Ecto neural progenitor cell (in vitro differentiated cells): ENCODE measurements at regions not wholly inside any gene's neighbourhood (a gene's known extent, or its start where the extent isn't known, plus 50 kb on each side); places are given as distances from the start of the nearest gene placed in this dataset.
A peak's percentile ranks its signal among the peaks of the same experiment; 100 is the strongest.
"Not testable (repeated sequence)": the region's sequence is repeated elsewhere in the genome, so short reads cannot be mapped to it uniquely, and the experiment has no call there.

Experiments used
- DNase-seq: peaks from one replicate; pipeline ENCODE4 v3.0.0-alpha.2; 2018; ENCODE audit warnings: low spot score

DNA sequence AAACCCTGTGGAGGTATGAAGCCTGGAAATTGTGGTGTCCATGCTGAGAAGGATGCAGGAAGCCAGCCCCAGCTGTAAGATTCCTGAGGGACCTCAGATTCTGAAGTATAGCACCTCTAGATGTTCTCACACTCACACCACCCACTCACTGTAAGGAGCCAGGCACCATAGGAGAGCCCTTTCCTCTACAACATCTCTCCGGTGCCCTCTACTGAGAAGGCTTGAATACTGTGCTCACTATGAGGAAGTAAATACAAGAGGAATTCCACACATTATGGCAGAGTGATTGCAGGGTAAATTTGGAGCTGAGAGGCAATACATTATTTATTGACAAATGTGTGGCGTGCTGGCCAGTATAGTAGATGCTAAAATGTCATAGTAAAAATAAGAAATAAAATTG, 2414.0 kb upstream of the PCDH20 start:
- DNase-seq, result not testable (repeated sequence)

DNA sequence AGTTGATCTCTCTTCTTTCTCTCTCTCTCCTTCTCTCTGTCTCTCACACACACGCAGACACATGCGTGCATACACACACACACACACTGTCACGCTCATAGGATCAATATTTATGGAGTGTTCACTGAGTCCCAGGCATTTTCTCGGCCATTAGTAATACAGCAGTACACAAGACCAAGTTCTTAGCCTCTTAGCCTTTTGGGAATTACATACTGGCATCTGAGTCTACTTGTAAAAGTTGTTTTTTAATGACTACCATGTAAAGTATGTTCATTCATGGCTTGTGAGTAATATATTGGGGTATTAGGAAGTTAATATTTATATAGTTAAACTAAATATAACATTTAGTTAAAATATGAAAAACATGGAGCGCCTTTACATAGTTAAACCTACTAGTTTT, 2406.1 kb upstream of the PCDH20 start:
- not testable (repeated sequence) for DNase-seq

DNA sequence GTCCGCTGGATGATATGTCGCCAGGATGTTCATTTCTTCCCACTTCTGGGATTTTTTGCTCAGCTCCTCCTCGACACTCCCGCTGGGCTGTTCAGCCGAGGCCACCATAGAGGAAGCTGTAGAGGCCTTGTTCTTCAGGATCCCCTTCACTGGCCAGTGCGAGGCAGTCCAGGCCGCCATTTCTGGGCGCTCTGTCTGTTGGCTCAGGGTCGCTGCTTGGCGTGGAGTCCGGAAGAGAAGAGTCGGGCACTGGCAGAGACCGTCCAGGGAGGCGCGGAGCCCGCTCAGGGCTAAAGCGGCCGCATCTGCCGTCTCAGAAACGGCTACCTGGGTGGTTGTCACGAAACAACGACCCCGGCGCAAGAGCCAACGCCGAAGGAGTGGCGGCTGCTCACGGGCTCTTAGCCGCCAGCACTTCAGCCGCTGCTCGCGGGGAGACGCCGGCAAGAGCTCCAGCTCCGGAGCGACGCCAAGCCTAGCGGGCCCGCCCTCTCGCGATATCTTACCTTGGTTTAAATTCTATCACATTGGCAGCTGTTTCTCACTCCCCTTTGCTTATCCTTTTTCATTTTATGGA, 2395.9 kb upstream of the PCDH20 start:
- not testable (repeated sequence) for DNase-seq

DNA sequence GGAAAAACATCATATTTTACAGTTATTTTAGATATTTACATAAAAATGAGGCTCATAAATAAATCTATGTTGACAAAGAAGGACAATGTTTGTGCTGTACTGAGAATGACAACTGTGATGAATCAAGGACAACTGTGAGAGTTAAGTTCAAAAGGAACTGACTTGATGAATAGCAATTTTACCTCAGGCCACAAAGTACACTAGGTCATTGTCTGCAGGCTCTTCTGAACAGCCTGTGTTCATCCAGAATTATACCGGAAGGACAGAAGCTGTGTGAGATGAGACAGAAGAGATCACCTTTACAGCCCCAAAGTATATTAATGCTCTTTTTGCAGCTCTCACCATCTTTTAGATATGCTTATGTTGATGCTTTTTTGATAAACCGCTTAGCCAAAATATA, 2375.5 kb upstream of the PCDH20 start:
- DNase-seq, result not testable (repeated sequence)

DNA sequence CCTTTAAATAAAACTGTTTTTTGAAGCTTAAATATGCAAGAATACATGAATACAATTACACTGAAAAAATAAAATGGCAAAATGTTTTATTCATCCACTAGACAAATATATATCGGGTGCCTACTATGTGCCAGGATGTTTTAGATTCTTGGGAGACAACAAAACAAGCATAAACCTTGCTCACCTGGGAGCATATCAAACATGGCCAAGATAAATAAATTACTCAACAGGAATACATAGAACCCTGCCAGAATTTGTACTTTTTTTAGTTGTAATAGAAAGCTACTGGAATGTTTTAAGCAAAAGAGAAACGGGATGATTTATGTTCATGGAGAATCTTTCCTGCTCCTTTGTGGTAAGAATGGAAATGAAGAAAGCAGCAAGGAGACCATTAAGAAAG, 2358.5 kb upstream of the PCDH20 start:
- no peak for DNase-seq

DNA sequence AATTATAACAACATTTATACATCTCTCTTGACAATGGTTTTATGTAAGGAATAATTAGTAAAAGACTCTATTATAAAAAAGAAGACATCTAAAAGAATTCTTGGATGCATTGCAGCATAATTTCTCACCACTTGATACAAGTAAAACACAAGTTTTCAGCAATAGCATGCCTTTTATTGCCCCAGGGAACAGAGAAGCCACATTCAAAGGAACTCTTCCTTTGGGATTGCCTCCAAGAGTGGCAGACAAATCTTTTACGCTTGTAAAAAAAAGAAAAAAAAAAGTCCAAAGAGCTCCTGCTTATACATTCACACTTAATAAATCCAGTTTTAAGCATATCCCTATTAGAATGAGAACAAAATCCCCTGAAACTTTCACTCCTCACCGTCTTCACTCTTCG, 2357.8 kb upstream of the PCDH20 start:
- DNase-seq, result no peak

DNA sequence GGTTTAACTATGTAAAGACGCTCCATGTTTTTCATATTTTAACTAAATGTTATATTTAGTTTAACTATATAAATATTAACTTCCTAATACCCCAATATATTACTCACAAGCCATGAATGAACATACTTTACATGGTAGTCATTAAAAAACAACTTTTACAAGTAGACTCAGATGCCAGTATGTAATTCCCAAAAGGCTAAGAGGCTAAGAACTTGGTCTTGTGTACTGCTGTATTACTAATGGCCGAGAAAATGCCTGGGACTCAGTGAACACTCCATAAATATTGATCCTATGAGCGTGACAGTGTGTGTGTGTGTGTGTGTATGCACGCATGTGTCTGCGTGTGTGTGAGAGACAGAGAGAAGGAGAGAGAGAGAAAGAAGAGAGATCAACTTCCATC, 2342.0 kb upstream of the PCDH20 start:
- not testable (repeated sequence) for DNase-seq

DNA sequence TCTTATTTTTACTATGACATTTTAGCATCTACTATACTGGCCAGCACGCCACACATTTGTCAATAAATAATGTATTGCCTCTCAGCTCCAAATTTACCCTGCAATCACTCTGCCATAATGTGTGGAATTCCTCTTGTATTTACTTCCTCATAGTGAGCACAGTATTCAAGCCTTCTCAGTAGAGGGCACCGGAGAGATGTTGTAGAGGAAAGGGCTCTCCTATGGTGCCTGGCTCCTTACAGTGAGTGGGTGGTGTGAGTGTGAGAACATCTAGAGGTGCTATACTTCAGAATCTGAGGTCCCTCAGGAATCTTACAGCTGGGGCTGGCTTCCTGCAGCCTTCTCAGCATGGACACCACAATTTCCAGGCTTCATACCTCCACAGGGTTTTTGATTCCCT, 2334.2 kb upstream of the PCDH20 start:
- DNase-seq, result not testable (repeated sequence)

DNA sequence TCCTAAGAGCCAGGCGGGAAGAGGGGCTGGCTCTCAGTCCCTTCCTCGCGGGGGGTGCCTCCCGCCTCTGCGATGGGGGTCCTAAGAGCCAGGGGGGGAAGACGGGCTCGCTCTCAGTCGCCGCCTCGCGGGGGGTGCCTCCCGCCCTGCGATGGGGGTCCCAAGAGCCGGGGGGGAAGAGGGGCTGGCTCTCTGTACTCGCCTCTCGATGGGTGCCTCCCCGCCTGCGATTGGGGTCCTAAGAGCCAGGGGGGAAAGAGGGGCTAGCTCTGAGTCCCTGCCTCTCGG, 2326.1 kb upstream of the PCDH20 start:
- not testable (repeated sequence) for DNase-seq

DNA sequence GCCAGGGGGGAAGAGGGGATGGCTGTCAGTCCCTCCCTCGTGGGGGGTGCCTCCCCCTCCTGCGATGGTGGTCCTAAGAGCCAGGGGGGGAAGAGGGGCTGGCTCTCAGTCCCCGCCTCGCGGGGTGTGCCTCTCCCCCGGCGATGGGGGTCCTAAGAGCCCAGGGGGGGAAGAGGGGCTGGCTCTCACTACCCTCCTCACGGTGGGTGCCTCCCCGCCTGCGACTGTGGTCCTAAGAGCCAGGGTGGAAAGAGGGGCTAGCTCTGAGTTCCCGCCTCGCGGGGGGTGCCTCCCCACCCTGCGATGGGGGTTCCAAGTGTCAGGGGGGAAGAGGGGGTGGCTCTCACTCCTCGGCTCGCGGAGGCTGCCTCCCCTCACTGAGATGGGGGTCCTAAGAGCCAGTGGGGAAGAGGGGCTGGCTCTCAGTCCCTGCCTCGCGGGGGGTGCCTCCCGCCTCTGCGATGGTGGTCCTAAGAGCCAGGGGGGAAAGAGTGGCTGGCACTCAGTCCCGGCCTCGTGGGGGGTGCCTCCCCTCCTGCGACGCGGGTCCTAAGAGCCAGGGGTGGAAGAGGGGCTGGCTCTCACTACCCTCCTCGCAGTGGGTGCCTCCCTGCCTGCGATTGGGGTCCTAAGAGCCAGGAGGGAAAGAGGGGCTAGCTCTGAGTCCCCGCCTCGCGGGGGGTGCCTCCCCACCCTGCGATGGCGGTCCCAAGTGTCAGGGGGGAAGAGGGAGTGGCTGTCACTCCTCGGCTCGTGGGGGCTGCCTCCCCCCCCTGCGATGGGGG, 2325.6 kb upstream of the PCDH20 start:
- no peak for DNase-seq

DNA sequence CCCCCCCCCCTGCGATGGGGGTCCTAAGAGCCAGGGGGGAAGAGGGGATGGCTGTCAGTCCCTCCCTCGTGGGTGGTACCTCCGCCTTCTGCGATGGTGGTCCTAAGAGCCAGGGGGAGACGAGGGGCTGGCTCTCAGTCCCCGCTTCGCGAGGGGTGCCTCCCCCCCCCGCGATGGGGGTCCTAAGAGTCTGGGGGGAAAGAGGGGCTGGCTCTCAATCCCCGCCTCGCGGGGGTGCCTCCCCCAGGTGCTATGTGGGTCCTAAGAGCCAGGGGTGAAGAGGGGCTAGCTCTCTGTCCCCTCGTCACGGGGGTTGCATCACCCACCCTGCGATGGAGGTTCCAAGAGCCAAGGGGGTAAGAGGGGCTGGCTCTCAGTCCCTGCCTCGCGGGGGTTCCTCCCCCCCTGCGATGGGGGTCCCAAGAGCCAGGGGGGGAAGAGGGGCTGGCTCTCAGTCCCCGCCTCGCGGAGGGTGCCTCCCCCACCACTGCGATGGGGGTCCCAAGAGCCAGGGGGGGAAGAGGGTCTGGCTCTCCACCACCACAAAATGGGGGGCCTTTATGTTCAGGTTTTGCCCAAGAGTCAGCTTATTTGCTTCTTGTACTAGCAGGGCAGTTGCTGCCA, 2323.6 kb upstream of the PCDH20 start:
- DNase-seq, result not testable (repeated sequence)

DNA sequence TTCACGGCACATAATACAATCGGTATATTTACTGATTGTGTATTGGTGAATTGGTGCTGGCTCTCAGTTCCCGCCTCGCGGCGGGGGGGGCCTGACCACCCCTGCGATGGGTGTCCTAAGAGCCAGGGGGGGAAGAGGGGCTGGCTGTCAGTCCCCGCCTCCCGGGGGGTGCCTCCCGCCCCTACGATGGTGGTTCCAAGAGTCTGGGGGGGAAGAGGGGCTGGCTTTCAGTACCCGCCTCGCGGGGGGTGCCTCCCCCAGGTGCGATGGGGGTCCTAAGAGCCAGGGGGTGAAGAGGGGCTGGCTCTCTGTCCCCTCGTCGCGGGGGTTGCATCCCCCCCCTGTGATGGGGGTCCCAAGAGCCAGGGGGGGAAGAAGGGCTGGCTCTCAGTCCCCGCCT, 2321.8 kb upstream of the PCDH20 start:
- no peak for DNase-seq

DNA sequence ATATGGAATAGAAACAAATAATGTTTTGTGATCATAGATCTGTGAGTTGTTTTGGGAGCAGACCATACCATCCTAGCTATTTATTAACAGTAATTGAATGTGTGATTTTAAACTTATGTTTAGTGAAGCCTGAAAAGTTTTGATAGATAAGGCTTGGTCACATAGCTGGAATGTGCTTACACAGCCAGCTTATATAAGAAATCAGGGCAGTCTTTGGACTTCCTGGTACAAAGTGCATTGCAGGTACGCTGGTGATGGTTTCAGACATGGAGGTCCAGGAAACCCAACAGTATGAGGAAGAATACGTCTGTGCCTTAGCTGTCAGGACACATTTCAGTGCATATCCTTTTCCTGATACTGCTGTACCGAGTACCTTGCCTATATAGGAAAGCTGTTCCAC, 2316.2 kb upstream of the PCDH20 start:
- no peak for DNase-seq

DNA sequence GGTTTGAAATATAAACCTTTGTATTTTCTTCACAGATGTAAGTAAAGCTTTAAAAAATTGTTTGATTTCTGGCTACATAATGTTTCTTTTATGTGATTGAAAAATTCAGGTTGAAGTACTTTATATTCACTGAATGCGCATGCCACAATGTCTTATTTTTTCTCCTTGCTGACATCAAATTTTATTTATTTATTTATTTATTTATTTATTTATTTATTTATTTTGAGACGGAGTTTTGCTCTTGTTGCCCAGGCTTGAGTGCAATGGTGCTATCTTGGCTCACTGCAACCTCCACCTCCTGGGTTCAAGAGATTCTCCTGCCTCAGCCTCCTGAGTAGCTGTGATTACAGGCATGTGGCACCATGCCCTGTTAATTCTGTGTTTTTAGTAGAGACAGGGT, 2296.5 kb upstream of the PCDH20 start:
- not testable (repeated sequence) for DNase-seq

DNA sequence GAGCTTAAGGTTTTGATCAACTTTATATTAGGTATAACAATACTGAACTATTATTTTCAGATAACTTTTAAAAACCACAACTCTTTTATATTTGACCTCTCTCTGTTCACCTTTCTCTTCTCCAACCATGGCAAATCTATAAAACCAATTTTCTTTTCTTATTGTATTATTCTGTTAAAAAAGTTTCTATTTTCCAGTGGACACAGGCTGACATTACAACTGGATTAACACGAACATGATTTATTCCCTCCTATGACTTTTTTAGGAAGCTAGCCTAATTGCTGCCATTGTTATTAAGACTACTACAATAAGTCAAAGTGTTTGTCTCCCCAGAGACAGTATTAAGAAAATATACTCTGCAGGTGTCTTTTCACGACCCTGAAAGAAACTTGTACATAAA, 2291.1 kb upstream of the PCDH20 start:
- DNase-seq, result no peak

DNA sequence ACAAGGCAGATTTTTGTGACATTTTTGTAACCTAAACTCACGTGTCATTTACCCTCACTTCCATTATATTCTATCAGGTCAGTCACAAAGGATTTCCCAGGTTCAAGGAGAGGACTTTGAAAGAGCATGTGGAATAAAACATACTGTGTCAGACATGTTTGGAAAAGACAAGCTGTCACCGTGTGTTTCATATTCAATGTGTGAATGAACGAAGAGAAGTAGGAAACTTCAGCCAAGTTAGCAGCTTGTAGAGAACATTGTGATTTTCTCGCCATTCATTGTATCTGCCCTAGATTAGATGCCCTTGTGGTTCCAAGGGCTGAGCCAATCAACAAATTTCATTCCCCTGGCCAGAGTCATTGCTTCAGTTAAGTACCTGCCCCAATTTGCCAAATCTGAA, 2288.9 kb upstream of the PCDH20 start:
- no peak for DNase-seq

DNA sequence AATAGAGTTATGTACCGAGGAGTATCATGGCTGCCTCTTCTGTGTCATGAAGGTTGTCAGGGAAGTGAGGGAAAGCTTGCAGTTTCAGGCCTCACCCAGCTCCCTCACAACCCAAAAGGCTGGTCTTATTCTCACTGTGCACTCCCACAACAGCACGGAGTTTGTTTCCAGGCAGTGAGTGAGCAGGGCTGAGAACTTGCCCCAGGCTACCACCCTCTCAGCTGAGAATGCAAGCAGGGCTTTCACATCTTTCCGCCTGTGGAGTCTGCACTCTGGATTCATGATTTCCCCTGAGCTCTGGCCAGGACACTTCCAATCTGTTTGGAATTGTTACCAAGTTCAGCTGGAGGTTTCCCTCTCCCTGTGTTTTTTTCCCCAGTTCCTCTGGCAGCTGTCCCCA, 2284.7 kb upstream of the PCDH20 start:
- DNase-seq, result peak; percentile 55

DNA sequence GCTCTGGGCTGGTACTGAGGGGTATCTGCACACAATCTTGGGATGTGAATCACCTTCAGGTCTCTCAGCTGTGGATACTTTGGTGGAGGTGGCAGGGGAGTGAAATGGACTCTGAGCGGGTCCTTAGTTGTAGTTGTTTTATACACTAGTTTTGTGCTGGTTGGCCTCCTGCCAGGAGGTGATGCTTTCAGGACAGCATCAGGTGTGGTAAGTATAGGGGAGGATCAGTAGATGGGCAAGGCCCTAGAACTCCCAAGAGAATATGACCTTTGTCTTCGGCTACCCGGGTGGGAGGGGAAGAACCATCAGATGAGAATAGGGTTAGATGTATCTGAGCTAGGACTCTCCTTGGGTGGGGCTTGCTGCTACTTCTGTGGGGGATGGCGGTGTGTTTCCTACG, 2284.3 kb upstream of the PCDH20 start:
- no peak for DNase-seq

DNA sequence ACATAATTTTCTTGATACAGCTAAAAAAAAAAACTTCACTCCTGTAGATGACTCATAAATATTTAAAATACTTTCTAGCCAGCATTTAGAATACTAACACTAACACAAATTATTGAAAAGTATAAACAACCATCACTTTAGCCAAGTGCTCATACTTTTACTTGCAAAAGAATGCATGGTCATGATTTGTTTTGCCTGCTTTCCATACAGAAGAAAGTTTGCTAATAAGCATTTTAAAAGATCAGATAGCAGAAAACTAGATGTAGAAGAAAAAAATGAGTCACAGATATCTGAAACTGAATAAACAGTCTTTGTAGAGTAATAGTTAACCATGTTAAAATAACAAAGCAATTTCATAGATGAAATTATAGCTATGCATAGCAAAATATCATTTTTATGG, 2280.4 kb upstream of the PCDH20 start:
- no peak for DNase-seq

DNA sequence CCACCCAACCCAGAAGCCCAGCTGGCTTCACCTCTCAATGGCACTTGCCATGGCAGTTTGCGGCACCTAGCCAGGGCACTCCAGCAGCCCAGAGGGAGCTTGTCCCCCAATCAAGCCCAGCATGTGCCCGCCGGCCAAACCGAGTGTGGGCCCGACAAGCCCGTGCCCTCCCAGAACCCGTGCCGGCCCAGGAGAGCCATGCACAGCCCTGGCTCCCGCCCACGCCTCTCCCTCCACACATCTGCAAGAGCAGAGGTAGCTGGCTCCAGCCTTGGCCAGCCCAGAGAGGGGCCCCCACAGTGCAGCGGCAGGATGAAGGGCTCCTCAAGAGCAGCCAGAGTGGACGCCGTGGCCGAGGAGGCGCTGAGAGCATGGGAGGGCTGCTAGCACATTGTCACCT, 2278.0 kb upstream of the PCDH20 start:
- DNase-seq, result no peak

DNA sequence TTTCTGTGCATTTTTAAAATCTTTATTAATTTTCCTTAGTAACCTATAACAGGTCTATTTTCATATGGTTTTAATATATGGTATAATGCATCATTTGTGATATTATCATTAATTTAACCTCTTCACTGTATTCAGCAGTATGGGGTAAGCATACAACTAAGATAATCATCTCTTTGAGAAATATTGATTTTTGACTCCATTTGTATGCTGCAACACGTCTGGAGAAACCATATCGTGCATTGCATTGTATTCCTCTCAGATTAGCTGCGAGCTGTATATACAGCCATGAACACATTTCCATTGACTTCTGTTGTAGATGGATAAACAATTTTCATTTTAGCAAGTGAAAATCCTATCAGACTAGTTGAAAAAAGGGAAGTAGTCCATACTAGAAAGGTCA, 2275.8 kb upstream of the PCDH20 start:
- DNase-seq, result no peak

DNA sequence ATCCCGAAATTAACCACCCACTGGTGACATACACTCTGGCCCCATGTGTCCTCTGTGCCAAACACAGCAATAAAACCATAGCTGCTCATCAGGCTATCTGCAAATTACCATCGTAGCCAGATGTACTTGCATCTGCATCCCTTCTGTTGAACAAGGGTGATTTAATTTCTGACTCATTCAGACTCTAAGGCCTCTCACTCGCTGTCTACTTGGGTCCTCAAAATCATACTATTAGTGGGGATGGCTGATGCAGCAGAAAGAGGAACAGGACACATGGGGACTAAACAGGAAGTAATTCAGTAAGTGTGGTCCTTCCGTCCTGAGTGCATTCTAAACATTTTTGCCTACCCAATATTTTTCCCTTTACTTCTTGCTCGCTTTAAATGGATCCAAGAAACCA, 2275.0 kb upstream of the PCDH20 start:
- DNase-seq, result no peak

DNA sequence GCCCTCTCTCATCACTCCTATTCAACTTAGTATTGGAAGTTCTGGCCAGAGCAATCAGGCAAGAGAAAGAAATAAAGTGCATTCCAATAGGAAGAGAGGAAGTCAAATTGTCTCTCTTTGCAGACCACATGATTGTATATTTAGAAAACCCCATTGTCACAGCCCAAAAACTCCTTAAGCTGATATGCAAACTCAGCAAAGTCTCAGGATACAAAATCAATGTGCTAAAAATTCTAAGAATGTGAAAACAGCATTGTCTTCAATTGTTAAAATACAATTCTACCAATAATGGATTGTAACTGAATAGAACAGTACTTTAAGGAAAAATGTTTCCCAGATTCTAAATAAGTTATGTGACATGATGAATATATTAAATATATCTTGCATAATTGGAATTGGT, 2269.2 kb upstream of the PCDH20 start:
- no peak for DNase-seq

DNA sequence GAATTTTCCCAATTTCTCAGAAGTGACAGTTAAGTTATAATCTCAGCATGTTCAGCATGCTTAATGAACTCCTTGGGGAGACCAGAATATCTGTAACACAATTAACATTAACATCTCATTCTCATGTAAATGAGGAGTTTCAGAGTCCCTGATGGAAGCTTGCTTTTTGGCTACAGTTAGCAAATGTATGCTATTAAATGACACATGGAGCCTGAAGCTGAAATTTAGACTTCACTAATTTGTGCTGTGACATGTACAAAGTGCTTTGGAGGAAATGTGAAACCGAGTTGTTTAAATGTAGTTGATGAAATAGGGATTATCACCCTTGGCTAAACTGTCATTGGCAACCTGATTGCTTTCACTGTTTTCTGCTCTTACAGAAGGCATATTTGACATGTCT, 2265.1 kb upstream of the PCDH20 start:
- no peak for DNase-seq
